HCT116 (cell line): ENCODE measurements at regions not wholly inside any gene's neighbourhood (a gene's known extent, or its start where the extent isn't known, plus 50 kb on each side); places are given as distances from the start of the nearest gene placed in this dataset.
"Not testable (repeated sequence)": the region's sequence is repeated elsewhere in the genome, so short reads cannot be mapped to it uniquely, and the experiment has no call there.

ENCODE experiments used
- ATF3 ChIP-seq: IDR thresholded peaks from 2 replicates; pipeline ENCODE4 v1.6.1; 2012
- CTCF ChIP-seq, 3 experiments: fragments of 200-600 bp in 1 of 3; sonication (generic) in 1 of 3; IDR thresholded peaks in 2 of 3; conservative IDR thresholded peaks in 1 of 3; 2 replicates each; pipeline ENCODE4 v1.5.1; 2012 to 2017; ENCODE audit warnings: low read depth in 2 of 3, low read length in 2 of 3, antibody characterized with exemption in 1 of 3, borderline replicate concordance in 1 of 3, control low read depth in 1 of 3, mild to moderate bottlenecking in 1 of 3, mixed read lengths in 1 of 3, mixed run types in 1 of 3, moderate library complexity in 1 of 3; ENCODE audit not compliant: insufficient read depth in 1 of 3
- REST ChIP-seq: IDR thresholded peaks from 2 replicates; pipeline ENCODE4 v1.6.1; 2012; ENCODE audit warnings: low read depth
- SP1 ChIP-seq: IDR thresholded peaks from 2 replicates; pipeline ENCODE4 v1.6.1; 2012; ENCODE audit warnings: low read depth
- SRF ChIP-seq: IDR thresholded peaks from 2 replicates; pipeline ENCODE4 v1.6.1; 2012; ENCODE audit warnings: low read depth

- TF ChIP-seq CTCF (IDR thresholded peaks at IDR 0.05 in 2 of 3, conservative IDR thresholded peaks at IDR 0.05 in 1 of 3; ENCODE audit: borderline replicate concordance in 1 of 3, insufficient read depth in 1 of 3, low read depth in 2 of 3, low read length in 2 of 3); REST; ATF3; SRF; SP1: not testable (repeated sequence)
Observed at GRCh38 chr16:46394963-46395362, 226.2 kb downstream of the SHCBP1 start.
